ENCODE measurements at regions not wholly inside any gene's neighbourhood (a gene's known extent, or its start where the extent isn't known, plus 50 kb on each side); places are given as distances from the start of the nearest gene placed in this dataset.

DNA sequence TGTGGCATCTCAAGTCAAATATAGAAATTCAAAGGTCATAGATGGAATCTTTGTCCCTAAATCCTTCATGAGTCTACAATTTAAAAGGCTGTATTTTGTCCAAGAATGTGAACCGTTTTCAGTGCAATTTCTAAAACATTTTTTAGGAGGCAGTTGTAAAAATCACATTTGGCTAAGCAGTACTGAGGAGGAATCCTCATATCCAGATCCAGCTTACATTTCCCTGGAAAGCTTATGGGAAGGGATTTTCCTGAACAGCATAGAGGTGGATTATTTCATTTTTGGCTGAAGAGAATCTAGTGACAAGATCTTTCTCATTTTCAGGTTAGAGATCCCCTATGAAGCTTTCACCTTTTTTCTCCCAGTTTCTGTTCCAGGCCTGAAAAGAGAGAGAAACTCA is 178.4 kb downstream of the POLR2M start:
- H3K36me3 ChIP-seq (replicated peaks in 1 of 2; ENCODE audit: control insufficient read depth in 1 of 2, insufficient read depth in 2 of 2, low read length in 2 of 2): no peaks in the 10 kb centered on the region
- H3K79me2 ChIP-seq (ENCODE audit: insufficient read depth, low read length): no peaks in the 10 kb centered on the region
- no peak for TF ChIP-seq FOXJ3 (CRISPR knock-in tag; IDR thresholded peaks at IDR 0.05; ENCODE audit: borderline replicate concordance)
- no peak for TF ChIP-seq KDM5A (IDR thresholded peaks at IDR 0.05; ENCODE audit: borderline replicate concordance, low read length)
- TF ChIP-seq CBX2 (IDR thresholded peaks at IDR 0.05; ENCODE audit: low read depth, low read length): no peak
- no peak for TF ChIP-seq CBX2 (CRISPR knock-in tag; IDR thresholded peaks at IDR 0.05; ENCODE audit: low read depth)
- TF ChIP-seq, protein P1, sequence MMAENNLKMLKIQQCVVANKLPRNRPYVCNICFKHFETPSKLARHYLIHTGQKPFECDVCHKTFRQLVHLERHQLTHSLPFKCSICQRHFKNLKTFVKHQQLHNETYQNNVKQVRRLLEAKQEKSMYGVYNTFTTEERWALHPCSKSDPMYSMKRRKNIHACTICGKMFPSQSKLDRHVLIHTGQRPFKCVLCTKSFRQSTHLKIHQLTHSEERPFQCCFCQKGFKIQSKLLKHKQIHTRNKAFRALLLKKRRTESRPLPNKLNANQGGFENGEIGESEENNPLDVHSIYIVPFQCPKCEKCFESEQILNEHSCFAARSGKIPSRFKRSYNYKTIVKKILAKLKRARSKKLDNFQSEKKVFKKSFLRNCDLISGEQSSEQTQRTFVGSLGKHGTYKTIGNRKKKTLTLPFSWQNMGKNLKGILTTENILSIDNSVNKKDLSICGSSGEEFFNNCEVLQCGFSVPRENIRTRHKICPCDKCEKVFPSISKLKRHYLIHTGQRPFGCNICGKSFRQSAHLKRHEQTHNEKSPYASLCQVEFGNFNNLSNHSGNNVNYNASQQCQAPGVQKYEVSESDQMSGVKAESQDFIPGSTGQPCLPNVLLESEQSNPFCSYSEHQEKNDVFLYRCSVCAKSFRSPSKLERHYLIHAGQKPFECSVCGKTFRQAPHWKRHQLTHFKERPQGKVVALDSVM (CRISPR knock-in tag; IDR thresholded peaks at IDR 0.05): no peak
- TF ChIP-seq, protein P2, sequence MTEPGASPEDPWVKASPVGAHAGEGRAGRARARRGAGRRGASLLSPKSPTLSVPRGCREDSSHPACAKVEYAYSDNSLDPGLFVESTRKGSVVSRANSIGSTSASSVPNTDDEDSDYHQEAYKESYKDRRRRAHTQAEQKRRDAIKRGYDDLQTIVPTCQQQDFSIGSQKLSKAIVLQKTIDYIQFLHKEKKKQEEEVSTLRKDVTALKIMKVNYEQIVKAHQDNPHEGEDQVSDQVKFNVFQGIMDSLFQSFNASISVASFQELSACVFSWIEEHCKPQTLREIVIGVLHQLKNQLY (CRISPR knock-in tag; IDR thresholded peaks at IDR 0.05): no peak
- TF ChIP-seq, protein P3, sequence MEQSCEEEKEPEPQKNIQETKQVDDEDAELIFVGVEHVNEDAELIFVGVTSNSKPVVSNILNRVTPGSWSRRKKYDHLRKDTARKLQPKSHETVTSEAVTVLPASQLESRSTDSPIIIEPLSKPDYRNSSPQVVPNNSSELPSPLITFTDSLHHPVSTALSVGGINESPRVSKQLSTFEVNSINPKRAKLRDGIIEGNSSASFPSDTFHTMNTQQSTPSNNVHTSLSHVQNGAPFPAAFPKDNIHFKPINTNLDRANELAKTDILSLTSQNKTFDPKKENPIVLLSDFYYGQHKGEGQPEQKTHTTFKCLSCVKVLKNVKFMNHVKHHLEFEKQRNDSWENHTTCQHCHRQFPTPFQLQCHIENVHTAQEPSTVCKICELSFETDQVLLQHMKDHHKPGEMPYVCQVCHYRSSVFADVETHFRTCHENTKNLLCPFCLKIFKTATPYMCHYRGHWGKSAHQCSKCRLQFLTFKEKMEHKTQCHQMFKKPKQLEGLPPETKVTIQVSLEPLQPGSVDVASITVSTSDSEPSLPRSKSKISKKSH (CRISPR knock-in tag; IDR thresholded peaks at IDR 0.05; ENCODE audit: borderline replicate concordance): no peak
- H3K4me3 ChIP-seq (replicated peaks in 1 of 3; ENCODE audit: insufficient read depth in 1 of 3, low read depth in 2 of 3, low read length in 3 of 3): no peak overlapping the region
- intact Hi-C loops (cut with micrococcal nuclease; ENCODE audit: unreplicated experiment): no loop called here
- in situ Hi-C loops (cut with HindIII; ENCODE audit: extremely low pct_ligation_motif_present, low pct_unique_long_range_greater_than_20kb): no loop called here
- no peaks in the 10 kb centered on the region for H3K4me1 ChIP-seq (ENCODE audit: insufficient read depth, low read length)
- BruUV-seq (replicated peaks): no TSS peak
- H4K20me1 ChIP-seq (ENCODE audit: insufficient read depth, low read length): no peaks in the 10 kb centered on the region
- no peaks in the 10 kb centered on the region for H3K9me3 ChIP-seq (ENCODE audit: low read length)
- FAIRE-seq: no peak
- CTCF ChIA-PET (ENCODE audit: low intra/inter-chr PET ratio, low total read pairs): no interaction called here
- no peak overlapping the region for H2AFZ ChIP-seq (ENCODE audit: low read length)
- no peak overlapping the region for H3K9ac ChIP-seq (ENCODE audit: insufficient read depth, low read depth, low read length)
- 0% methylated on average over 1 of the region's 1 CpG for WGBS (ENCODE audit: low lambda C conversion rate)
- no peak for ATAC-seq
- peaks cover 0 to 19% of the 10 kb centered on the region in 2 experiments for H3K27me3 ChIP-seq (ENCODE audit: control insufficient read depth in 1 of 2, insufficient read depth in 2 of 2, low read length in 2 of 2)
- DNase-seq (ENCODE audit: low spot score): no peak
- H3K4me2 ChIP-seq (ENCODE audit: low read depth, low read length): no peak overlapping the region
- no peak overlapping the region for H3K27ac ChIP-seq (ENCODE audit: extremely low read length, insufficient read depth, low read length)
- POLR2A ChIA-PET: no interaction called here

Measured in HepG2 (cell line).